HG02970 (cell line): ENCODE measurements at regions not wholly inside any gene's neighbourhood (a gene's known extent, or its start where the extent isn't known, plus 50 kb on each side); places are given as distances from the start of the nearest gene placed in this dataset.

Source experiments
- ATAC-seq: cut with Tn5 transposase; IDR thresholded peaks from one replicate; pipeline ENCODE4 v1.9.1; 2021; ENCODE audit warnings: mild to moderate bottlenecking, moderate library complexity, moderate number of reproducible peaks; ENCODE audit not compliant: unreplicated experiment, low FRiP score

DNA sequence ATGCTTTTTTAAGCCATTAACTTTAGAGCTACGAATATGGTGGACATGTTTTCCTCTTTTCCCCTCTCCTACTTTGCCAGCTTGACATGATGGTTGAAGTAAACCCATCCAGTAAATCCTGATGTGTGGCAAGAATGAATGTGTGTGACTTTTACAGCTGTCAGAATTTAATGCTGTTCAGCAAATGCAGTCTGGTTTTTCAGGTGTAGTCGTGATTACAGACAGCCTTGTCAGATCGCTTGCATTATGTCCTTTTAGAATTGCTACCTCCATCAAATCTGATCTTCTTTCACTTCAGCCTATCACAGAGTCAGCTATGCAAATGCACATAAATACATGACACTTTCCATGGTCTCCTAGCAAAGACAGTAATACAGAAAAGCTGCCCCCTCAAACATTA lies 278.5 kb downstream of the FBXO15 start:
- ATAC-seq: no peak

- ATAC-seq: no peak
Observed at GRCh38 chr18:73861771-73862170, 285.9 kb downstream of the FBXO15 start.

DNA sequence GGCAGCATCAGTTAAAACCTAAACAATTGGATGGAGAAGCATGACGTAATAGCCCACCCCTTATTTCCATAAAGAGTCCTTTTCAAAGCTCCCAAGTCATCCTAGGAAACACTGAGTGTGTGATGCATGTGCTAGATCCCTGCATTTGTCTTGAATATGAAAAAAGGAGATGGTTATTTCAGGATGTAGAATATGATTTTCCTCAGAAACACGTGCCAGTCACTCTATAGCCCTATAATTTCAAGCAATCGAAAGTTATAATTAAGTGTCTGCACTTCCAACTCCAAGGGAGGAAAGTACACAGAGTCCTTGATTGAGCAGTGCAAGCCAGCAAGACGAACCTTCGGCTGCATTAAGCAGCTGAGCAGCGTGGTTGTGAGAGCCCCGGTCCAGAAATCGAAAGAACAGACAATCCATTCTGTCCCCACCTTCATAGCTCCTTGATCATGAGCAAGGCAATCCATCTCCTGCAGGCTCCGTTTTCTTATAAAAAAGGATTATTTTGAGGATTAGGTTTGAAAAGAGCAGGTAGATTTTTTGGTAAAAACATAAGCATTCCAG lies 287.7 kb downstream of the FBXO15 start:
- no peak for ATAC-seq

DNA sequence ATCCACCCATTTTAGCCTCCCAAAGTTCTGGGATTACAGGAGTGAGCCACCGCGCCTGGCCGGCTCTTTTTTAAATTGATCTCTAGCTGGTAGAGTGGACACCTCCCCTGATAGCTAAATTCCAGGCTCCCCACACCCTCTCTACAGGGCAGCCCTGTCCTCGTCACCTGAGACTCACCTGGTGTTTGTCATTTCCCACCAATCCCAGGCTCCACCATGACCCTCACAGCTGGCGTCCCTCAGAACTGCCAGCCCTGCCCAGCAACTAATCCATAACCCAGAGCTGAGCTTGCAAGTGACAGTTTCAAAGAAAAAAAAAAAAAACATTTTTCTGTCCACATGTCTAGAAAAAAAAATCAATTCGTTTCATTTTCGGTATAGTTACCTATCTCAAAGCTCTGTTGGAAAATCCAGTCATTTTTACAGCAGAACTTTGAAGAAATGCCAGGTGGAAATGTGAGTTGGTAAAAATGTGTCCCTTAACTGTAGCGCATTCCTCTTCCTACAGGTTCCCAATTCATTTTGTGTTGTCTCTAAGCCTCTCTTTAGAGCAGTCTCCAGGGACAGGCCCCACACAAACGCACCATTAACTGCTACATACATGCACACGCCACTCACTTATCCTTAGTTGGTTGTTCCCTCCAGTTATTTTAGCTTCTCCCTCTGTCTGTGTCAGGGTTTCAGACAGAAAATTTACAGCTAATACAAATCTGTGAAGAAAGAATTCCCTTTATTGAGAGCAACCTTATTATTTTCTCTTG lies 294.7 kb downstream of the FBXO15 start:
- ATAC-seq: no peak

DNA sequence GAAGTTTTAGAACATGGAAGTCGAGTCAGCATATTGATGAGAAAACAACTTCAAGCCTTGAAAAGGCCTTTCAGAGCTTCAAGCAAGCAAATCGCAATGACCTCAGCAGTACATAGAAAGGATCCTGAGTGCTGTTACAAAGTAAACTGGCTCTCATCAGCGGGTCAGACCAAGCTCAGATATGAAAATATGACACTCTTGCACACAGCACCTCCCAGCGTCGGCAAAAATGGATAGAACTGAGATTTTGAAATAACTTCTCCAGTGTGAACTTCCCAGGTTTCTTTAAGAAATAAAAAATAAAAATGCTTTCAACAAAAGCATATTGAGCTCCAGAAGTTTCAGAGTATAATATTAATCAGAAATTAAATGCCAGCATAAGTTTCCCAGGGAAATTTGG lies 296.9 kb downstream of the FBXO15 start:
- no peak for ATAC-seq

- no peak for ATAC-seq
Observed at GRCh38 chr18:73848656-73849055, 299.0 kb downstream of the FBXO15 start.

- no peak for ATAC-seq
Observed at GRCh38 chr18:73843455-73843854, 304.2 kb downstream of the FBXO15 start.

DNA sequence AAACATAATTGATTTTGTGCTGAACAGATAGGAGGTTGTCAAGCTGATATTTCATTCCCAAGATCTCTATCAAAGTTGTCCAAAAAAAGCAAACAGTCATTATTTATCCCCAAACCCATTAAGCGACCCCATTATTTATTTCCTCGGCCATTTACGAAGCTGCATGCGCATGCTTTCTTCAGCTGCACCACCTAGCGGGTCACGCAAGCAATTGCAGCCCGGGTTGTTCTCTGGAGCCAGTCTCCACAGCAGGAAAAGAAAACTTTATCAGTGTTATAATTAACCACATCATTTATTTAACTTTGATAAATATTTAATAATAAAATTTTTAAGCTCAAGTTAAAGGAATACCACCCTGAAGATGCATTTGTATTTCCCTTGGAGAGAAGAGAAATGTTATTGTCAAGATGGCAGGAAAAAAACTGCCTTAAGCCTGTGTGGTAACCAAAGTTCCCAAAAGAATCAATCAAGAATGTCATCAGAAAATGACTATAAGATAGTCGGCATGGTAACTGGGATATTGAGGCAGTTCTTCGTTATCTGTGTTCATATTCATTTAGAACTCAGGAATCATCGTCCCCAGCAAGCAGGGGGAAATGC lies 304.7 kb downstream of the FBXO15 start:
- ATAC-seq: peak; percentile 85

GRCh38 chr18:73841661-73842060 lies 306.0 kb downstream of the FBXO15 start:
- ATAC-seq: no peak

DNA sequence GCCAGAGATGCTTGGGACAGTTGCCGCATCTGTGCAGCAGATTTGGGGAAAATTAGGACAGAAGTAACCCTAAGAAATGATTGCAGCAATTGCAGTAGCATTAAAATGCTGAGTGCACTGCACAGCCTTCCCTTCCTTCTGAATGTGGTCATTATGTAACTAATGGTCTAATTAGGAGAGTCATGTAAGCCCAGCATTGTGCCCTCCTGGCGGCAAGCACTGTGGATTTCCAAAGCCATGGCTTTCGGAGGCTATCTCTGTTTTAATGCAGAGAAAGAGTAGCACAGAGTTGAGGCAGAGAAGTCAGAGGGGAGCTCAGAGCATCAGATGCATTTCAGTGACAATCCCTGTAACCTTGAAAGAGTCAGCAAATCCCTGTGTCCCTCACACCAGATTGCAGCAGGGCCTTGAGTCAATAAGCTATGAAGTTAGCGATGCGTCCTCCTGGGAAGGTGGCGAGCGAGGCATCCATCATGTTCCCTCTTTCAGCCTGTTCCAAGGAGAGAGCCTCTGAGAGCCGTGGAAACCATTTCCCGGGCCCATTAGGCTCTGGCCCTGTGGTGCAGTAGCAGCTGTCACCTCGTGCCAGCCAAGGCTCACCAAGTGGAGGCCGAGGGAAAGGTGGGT lies 307.2 kb downstream of the FBXO15 start:
- no peak for ATAC-seq

- no peak for ATAC-seq
Observed at GRCh38 chr18:73839441-73839840, 308.2 kb downstream of the FBXO15 start.

DNA sequence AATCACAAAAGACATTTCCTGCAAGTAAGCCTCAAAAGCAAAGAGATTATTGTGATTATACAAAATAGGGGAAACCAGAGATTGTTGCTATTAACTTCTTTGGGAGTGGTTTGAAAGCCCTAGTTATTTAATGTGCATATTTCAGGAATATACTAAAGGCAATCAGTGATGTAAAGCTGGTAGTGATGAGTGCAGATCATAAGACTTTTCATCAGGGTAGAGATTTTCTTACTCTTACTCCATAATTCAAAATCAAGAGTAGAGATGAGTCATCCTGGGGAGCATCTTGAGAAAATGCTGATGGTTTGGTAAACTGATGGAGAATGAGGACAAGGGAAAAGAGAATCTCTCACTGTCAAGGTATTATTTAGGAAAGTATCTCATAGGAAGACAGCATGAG lies 309.5 kb downstream of the FBXO15 start:
- ATAC-seq: no peak

DNA sequence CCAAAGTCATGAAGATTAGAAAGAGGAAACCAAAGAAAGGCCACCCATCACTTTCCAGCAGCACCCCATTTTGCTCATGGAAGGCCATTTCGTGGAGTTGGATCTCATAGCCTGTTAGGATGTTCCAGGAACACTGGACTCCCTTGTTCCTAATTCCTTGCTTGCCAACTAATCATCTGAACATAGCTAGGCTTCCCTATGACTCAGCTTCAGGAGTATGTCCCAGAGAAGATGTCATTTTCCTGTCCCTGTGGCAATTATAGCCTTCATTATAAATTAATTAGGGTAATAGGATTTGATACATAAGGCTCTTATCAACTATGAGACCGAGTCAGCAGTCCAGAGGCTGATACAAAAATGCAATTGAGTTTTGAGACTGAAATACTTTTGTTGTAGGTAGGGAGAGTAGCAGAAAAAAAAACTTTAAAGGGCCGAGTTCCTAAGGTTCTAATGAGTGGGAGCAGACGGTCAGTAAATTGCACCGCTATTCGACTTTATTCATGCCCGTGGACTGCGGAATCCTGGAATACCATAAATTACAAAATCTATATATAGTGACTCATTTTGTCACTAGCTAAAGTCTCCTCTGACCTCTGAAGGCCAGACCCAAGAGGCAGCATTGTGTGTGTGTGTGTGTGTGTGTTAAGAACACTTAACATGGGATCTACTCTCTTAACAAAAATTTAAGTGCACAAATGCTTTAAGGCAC lies 311.8 kb downstream of the FBXO15 start:
- ATAC-seq: no peak

- no peak for ATAC-seq
Observed at GRCh38 chr18:73835039-73835438, 312.6 kb downstream of the FBXO15 start.

GRCh38 chr18:73831688-73832087 lies 315.9 kb downstream of the FBXO15 start:
- ATAC-seq: no peak

- ATAC-seq: no peak
Observed at GRCh38 chr18:73829146-73829545, 318.5 kb downstream of the FBXO15 start.

DNA sequence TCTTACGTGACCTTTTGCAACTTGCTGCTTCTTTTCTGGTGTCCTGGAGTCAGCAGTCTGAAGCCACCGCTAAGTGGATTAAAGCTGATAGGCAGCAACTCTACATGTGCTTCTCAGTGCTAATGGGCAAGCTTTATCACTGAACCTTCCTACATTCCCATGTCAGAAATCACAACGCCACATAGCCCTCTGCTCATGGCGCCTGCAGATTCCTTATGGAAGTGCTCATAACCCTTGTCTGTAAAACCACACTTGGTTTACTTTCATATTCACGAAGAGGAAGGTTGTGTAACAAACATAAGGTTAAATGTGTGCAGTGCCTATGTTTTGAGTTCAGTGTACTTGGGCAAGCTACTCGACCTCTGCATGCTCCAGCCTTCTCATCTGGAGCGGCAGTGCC lies 319.8 kb downstream of the FBXO15 start:
- no peak for ATAC-seq

GRCh38 chr18:73826098-73826497 lies 321.5 kb downstream of the FBXO15 start:
- ATAC-seq: no peak

DNA sequence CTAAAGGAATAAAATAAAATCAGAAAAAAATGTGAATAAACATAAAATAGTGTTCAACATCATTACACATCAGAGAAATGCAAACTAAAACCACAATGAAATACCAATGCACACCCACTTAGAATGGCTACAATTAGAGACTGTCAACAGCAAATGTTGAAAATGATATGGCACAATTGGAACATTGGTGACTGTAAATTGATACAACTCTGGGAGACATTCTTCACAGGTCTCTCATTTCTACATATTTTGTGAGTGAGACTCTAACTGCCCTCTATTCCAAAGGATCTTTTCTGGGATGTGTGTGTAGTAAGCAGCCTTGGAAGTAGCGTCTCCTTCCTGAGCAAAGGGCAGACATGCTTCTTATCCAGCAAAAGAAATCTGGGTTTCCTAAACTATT lies 323.0 kb downstream of the FBXO15 start:
- ATAC-seq: no peak

DNA sequence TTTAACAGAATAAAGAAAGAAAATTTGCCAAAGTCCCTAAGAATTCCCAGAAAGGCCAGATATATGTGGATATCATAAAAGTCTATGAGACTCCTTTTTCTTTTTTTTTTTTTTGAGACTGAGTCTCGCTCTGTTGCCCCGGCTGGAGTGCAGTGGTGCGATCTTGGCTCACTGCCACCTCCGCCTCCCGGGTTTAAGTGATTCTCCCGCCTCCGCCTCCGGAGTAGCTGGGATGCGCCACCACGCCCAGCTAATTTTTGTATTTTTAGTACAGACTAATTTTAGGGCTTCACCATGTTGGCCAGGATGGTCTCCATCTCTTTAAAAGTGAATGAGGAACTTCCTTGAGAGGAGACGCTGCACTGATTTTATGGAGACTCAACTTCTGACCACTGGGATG lies 335.2 kb downstream of the FBXO15 start:
- ATAC-seq: no peak
